GM18858 (cell line): ENCODE measurements at regions not wholly inside any gene's neighbourhood (a gene's known extent, or its start where the extent isn't known, plus 50 kb on each side); places are given as distances from the start of the nearest gene placed in this dataset.

Experiments used
- ATAC-seq: cut with Tn5 transposase; IDR thresholded peaks from one replicate; pipeline ENCODE4 v1.9.1; 2021; ENCODE audit not compliant: unreplicated experiment

GRCh38 chr16:85306793-85307551, 194.7 kb upstream of the CIBAR2 start:
- ATAC-seq: no peak

DNA sequence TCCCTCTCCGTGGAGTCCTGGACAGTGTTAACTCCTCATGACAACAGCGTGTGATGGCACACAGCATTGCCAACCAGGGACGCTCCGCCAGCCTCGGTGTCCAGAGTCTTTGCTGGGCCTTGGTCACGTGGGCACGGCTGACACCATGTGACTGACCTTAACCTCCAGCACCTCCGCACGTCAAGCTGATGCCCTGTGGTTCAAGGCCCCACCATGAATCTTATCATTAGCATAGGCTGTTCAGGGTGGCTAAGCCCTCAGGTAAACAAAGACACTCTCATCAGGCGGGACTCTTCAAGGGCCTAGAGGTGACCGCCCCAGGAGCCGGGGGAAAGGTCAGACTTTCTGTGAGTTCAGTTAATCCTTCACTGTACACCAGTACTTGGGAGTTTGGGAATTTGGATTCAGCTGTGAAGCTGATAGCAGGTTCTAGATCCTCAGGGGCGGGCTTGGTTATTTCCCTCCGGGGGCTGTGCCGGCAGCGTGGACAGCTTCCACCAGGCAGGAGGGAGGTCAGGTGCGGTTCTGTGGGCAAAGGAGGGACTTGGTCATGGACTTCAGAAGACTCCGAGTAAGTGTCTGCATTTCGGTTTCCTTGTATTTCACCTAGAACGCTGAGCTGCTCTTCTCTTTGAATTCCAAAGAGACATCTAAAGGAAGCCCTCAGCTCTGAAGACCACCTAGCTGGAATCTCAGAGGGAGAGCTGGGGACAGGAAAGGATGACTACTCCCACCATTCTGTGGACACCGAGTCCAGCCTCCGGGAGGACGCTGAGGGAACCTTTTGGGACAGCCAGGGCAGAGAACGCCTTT, 195.5 kb upstream of the CIBAR2 start:
- ATAC-seq: no peak

DNA sequence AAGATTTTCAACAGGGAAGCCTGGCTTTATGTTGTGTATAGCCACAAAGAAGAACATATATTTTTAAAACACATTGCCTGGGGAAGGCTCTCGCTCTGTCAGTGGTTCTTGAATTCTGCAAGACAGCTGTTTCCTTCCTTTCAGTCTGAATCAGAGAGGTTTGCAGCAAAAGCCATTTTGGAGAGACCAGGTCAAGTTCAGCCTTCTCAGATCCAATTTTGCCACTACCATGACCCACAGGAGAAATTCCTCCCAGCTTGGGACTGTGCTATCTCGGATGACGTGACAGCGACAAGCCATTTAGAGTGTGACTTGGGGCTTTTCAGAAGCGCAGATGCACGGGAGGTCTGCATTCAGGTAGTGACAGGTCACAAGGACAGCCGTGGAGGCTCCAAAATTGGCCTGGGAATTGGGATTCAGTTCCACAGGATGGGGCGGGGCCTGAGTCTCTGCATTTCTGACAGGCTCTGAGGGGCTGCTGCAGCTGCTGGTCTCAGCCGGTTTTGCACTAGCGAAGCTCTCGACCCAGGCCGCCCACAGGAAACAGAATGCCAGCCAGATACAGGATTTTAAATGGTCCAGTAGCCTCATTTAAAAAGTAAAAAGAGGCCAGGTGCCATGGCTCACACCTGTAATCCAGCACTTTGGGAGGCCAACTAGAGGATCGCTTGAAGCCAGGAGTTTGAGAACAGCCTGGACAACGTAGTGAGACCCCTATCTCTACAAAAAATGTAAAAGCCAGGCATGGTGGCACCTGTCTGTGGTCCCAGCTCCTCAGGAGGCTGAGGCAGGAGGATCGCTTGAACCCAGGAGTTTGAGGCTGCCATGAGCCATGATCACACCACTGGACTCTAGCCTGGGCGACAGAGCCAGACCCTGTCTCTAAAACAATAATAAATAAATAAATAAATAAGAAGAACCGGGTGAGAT, 196.6 kb upstream of the CIBAR2 start:
- ATAC-seq: no peak

GRCh38 chr16:85309656-85310587, 197.7 kb upstream of the CIBAR2 start:
- ATAC-seq: no peak

- no peak for ATAC-seq
These were observed 198.8 kb upstream of the CIBAR2 start for GRCh38 chr16:85310868-85311585.

- no peak for ATAC-seq
These were observed 199.5 kb upstream of the CIBAR2 start for GRCh38 chr16:85311741-85312140.

DNA sequence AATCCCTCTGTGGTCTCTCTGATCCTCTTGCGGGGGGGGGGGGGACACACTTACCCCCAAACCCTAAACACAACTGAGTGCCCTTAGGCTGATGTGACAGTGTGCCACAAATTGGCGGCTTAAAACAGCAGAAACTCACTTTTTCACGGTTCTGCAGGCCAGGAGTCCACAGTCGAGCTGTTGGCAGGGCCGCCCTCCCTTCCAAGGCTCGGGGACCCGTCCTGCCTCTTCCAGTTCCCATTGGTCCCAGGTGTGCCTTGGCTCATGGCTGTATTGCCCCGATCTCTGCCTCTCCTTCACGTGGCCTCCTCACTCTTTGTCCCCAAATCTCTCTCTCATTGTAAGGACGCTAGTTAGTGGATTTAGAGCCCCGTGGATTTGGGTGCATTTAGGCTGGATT, 199.9 kb upstream of the CIBAR2 start:
- no peak for ATAC-seq

GRCh38 chr16:85312642-85313525, 200.6 kb upstream of the CIBAR2 start:
- no peak for ATAC-seq

- no peak for ATAC-seq
These were observed 201.4 kb upstream of the CIBAR2 start for GRCh38 chr16:85313526-85314301.

DNA sequence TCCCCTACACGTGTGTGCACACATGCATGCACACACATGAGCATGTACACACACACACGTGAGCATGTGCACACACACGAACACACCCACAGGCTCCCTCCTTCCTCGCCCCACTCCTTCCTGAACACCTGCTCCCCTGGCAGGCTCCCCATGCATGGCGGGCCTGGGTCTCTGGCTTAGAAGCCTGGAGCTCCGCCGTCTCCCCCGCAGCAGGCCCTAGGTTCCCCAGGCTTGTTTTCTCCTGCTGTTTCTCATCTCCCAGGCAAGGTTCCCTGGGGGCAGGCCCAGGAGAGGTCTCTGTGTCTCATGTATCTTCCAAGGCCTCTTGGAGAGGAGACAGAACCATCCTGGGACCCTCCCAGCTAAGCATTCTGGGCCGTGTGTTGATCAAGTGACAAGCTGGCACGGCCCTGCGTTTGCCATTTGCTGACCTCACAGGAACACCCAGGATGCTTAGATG, 202.3 kb upstream of the CIBAR2 start:
- ATAC-seq: no peak

DNA sequence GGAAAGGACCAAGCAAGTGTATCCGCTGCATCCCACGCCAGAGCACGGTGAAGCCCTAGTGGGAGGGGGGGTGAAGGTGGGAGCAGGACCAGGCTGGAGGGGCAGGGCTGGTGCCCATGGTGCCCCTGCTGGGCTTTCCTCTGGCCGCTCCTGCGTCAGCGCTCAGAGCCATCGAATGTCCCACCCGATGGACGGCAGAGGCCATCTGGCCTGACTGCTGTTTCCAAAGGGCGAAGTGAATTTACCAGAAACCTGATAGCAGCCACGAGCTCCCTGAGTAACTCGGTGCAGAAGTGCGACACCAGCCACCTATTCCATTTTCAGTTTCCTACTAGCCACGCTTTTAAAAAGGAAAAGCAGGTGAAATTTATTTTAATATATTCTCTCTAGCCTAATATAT, 203.6 kb upstream of the CIBAR2 start:
- no peak for ATAC-seq

DNA sequence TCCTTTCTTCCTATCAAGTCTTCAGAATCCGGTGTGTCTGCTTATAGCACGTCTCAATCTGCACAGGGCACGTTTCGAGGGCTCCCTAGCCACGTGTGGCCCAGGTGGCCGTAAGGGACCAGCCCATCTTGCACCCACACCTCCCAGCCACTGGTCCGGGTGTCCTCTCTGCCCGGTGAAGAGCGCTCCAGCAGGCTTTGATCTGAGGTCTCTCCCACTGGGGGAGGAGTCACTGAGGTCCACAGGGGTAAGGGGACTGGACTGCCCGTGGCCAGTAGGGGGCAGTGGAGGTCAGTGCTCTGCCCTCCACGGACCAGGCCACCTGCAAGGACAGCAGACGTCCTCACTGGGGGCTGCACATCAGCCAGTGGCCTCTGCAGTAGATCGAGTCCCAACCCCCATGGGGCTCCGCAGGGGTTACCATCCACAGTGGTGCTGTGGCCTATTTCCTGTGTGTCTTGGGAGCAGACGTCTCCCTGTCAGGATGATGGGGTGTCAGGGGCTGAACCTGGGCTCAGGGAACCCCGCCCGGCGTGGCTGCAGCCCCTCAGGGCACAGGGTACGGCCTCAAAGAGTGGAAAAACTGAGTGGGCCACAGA, 204.1 kb upstream of the CIBAR2 start:
- no peak for ATAC-seq

DNA sequence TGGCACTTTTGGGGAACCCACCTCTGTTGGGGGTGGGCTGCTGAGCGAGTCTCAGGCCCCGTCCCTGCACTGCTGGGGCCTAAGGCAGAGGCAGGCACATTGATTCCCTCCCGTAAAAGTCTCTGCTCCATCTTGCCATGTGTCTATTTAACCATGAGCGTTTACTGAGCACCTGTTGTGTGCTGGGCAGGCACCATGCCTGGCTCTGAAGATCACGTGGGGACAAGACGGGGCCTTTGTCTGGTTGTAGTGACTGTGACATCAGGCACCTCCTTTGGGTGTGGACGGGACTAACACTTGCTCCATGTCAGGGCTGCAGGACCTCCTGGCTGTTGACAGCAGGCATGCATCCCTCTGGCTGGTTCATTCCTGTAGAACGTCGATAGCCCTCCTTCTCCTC, 204.7 kb upstream of the CIBAR2 start:
- no peak for ATAC-seq

GRCh38 chr16:85317704-85318103, 205.4 kb upstream of the CIBAR2 start:
- no peak for ATAC-seq

DNA sequence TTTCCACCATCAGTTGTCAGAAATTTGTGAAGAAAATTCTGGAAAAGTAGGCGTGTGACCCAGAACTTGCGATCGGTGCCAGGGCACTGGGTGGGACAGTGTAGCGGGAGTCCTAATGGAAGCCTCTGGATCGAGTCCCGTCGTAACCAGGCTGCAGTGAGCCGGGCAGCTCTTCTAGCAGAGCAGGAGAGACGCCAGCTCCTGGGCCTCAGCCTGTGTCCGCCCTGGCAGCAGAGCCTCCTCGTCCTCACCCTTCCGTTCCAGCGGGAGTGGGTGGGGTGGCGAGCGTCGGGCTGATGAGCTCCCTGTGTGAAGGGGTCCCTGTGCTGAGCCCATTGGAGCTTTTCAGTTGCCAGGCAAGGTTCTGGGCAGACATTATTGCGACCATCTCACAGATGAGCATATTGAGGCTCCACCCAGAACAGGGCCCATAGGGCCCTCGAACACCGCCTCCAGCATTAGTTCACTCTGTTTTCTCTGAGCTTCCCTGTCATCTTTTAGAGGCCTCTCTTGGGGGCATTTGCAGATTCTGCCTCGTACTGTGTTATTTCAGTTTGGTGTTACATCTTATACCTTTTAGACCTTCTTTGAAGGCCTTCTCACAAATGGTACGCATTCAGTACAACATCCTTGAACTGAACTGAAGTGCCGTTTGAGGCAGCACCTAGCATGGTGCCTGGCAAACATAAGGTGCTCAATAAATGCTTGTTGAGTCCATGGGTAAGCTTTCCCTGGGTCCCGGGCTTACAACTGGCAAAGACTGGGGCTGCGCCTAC, 207.1 kb upstream of the CIBAR2 start:
- no peak for ATAC-seq

DNA sequence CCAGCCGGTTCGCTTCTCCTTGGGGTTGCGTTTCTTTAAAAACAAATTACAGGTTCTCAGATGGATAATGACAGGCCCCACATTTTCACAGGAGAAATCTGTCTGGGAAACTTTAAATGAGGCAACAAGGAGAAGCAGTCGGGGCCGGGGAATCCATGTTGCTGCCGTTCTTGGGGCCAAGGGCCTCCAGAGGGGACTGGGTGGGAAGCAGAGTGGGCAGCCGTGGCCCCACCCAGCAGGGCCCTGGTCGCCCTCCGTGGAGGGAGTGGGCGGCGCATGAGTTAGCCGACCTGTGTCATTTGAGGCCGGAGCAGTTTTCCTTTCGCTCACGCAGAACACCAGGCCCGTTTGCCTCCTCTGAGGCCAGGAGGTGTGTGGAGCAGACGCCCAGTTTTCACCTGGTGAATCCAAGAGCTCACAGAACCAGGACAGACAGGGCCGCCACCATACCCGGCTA, 207.7 kb upstream of the CIBAR2 start:
- ATAC-seq: no peak
